ENCODE measurements at regions not wholly inside any gene's neighbourhood (a gene's known extent, or its start where the extent isn't known, plus 50 kb on each side); places are given as distances from the start of the nearest gene placed in this dataset.

GRCh38 chr16:16989368-16989767 is 481.4 kb downstream of the XYLT1 start:
- TF ChIP-seq, protein P1, sequence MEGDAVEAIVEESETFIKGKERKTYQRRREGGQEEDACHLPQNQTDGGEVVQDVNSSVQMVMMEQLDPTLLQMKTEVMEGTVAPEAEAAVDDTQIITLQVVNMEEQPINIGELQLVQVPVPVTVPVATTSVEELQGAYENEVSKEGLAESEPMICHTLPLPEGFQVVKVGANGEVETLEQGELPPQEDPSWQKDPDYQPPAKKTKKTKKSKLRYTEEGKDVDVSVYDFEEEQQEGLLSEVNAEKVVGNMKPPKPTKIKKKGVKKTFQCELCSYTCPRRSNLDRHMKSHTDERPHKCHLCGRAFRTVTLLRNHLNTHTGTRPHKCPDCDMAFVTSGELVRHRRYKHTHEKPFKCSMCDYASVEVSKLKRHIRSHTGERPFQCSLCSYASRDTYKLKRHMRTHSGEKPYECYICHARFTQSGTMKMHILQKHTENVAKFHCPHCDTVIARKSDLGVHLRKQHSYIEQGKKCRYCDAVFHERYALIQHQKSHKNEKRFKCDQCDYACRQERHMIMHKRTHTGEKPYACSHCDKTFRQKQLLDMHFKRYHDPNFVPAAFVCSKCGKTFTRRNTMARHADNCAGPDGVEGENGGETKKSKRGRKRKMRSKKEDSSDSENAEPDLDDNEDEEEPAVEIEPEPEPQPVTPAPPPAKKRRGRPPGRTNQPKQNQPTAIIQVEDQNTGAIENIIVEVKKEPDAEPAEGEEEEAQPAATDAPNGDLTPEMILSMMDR (IDR thresholded peaks at IDR 0.05; ENCODE audit: insufficient read depth, low read depth, low read length), result no peak
- no peak for TF ChIP-seq EZH2 (IDR thresholded peaks at IDR 0.05; ENCODE audit: insufficient read depth, low read length)

Data from astrocyte (in vitro differentiated cells and primary cell).